Lower lobe of right lung (tissue), 2 donors: ENCODE measurements at regions not wholly inside any gene's neighbourhood (a gene's known extent, or its start where the extent isn't known, plus 50 kb on each side); places are given as distances from the start of the nearest gene placed in this dataset.

Source experiments
- ATAC-seq, 2 donors: fragments of 200-7000 bp; cut with Tn5 transposase; one replicate each; pipeline ENCODE4 v1.9.1; 2020 to 2022; ENCODE audit warnings: mild to moderate bottlenecking in 2 of 2, moderate library complexity in 2 of 2
- DNase-seq: peaks from one replicate; pipeline ENCODE4 v3.0.0-alpha.2; 2020
- H3K27ac ChIP-seq: fragments of 200-600 bp; one replicate; pipeline ENCODE4 v1.8.0; 2022
- H3K27me3 ChIP-seq: fragments of 200-600 bp; one replicate; pipeline ENCODE4 v1.8.0; 2022; ENCODE audit warnings: low read depth
- H3K36me3 ChIP-seq: fragments of 200-600 bp; one replicate; pipeline ENCODE4 v1.8.0; 2022; ENCODE audit warnings: mild to moderate bottlenecking
- H3K4me1 ChIP-seq: fragments of 200-600 bp; one replicate; pipeline ENCODE4 v1.8.0; 2022
- H3K4me3 ChIP-seq: fragments of 200-600 bp; one replicate; pipeline ENCODE4 v1.8.0; 2022; ENCODE audit warnings: mild to moderate bottlenecking
- H3K9me3 ChIP-seq: fragments of 200-600 bp; one replicate; pipeline ENCODE4 v1.8.0; 2022
- CTCF ChIP-seq: fragments of 200-600 bp; IDR thresholded peaks from one replicate; pipeline ENCODE4 v1.8.0; 2022; ENCODE audit warnings: antibody characterized with exemption, mild to moderate bottlenecking
- intact Hi-C: fragments of 100-400 bp; cut with DNase I; formaldehyde crosslinking; loops from one replicate; pipeline ENCODE4 v1.11.0; 2022
- donor health status: DM: no; HTN: yes; CAD: no; lungs with severe emphysema.

GRCh38 chr10:120327675-120328074, 129.4 kb upstream of the PLPP4 start:
- Histone ChIP-seq H3K36me3 (no peaks in the 10 kb centered on the region), H3K4me3 (no peak overlapping the region), H3K9me3 (no peaks in the 10 kb centered on the region), H3K4me1 (no peaks in the 10 kb centered on the region), H3K27me3 (no peaks in the 10 kb centered on the region), H3K27ac (no peak overlapping the region)
- TF ChIP-seq CTCF = no peak
- ATAC-seq (no peak), DNase-seq (no peak)
- intact Hi-C loops = no loop called here

GRCh38 chr10:120328647-120329046, 128.4 kb upstream of the PLPP4 start:
- no peak overlapping the region for H3K4me3 ChIP-seq
- no peak for TF ChIP-seq CTCF
- H3K9me3 ChIP-seq = no peaks in the 10 kb centered on the region
- intact Hi-C loops = no loop called here
- DNase-seq = no peak
- ATAC-seq = no peak
- H3K4me1 ChIP-seq = no peaks in the 10 kb centered on the region
- H3K27me3 ChIP-seq = no peaks in the 10 kb centered on the region
- no peak overlapping the region for H3K27ac ChIP-seq
- no peaks in the 10 kb centered on the region for H3K36me3 ChIP-seq

- Histone ChIP-seq H3K27me3 (peaks cover 9% of the 10 kb centered on the region), H3K27ac (no peak overlapping the region), H3K4me3 (no peak overlapping the region), H3K36me3 (no peaks in the 10 kb centered on the region), H3K9me3 (no peaks in the 10 kb centered on the region), H3K4me1 (no peaks in the 10 kb centered on the region)
- TF ChIP-seq CTCF = no peak
- ATAC-seq (no peak), DNase-seq (no peak)
- intact Hi-C loops = no loop called here
Measured at GRCh38 chr10:120335553-120335952, 121.5 kb upstream of the PLPP4 start.

DNA sequence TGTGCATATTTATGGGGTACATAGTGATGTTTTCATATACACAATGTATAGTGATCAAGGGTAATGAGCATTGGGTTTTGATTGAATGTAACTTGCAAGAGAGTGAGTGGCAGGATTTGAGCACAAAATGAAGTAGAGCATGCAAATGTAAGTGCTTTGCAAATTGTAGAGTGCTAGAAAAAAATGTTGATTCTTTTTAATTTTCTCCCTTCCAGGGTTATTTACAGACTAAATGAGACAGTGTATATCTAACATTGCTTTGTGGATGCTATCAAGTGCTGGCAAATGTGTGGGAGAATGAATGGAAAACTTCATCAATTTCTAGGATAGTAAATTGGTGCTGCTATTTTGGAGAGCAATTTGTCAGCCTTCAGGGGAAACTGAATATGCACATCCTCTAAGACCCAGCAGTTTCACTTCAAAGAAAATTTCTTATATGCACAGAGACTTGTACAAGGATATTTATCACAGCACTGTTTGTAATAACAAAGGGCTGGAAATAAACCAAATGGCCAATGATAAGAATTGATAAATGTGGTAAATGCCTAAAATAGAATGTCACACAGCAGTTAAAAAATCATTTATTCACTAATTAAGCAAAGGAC, 120.6 kb upstream of the PLPP4 start:
- ATAC-seq = no peak
- H3K4me3 ChIP-seq = no peak overlapping the region
- intact Hi-C loops = no loop called here

DNA sequence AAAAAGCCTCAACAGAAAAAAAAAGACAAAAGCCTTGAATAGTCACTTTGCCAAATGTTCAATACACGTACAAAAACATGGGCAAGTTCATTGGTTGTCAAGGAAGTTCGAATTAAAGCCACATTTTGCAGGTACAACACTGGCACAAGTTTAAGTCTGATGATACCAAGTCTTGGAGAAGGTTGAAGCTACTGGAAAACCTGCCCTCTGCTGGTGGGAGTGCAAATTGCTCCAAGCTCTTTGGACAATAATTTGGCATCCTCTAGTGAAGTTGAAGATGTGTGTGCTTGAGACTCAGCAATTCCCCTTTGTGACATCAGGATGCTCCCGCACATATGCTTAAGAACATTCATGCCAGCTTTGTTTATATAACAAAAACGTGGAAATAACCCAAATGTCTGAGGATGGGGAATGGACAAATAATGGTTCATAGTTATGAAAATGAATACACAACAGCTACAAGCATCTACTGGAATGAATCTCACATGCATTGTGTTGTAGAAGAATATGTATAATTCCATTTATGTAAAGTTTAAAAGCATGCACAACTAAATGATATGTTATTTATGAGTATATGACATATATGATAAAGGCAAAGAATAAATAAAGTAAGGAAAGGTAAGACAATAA, 120.0 kb upstream of the PLPP4 start:
- ATAC-seq (peak in 1 of 2 donors; percentile 51), DNase-seq (peak; percentile 49)
- Histone ChIP-seq H3K9me3 (no peaks in the 10 kb centered on the region), H3K27ac (no peak overlapping the region), H3K4me3 (no peak overlapping the region), H3K27me3 (peaks cover 9% of the 10 kb centered on the region), H3K4me1 (no peaks in the 10 kb centered on the region), H3K36me3 (no peaks in the 10 kb centered on the region)
- peak; percentile 82 for TF ChIP-seq CTCF
- intact Hi-C loops = no loop called here

More for the DNA sequence above, 120.6 kb upstream of the PLPP4 start:
- H3K27me3 ChIP-seq = peaks cover 9% of the 10 kb centered on the region
- H3K36me3 ChIP-seq = no peaks in the 10 kb centered on the region
- no peak for DNase-seq
- H3K4me1 ChIP-seq = no peaks in the 10 kb centered on the region
- no peak for TF ChIP-seq CTCF
- no peak overlapping the region for H3K27ac ChIP-seq
- no peaks in the 10 kb centered on the region for H3K9me3 ChIP-seq
